HepG2 (cell line): ENCODE measurements at regions not wholly inside any gene's neighbourhood (a gene's known extent, or its start where the extent isn't known, plus 50 kb on each side); places are given as distances from the start of the nearest gene placed in this dataset.

Experiments
- ATAC-seq: fragments of 200-7000 bp; cut with Tn5 transposase; 3 replicates; pipeline ENCODE4 v1.9.1; 2020; ENCODE audit warnings: mild to moderate bottlenecking, moderate library complexity
- BruUV-seq: library from RNA; stranded (reverse); fragments of 400-500 nt; replicated peaks from 2 replicates; lab custom pipeline; 2021; lab: Mats Ljungman, UMichigan
- CTCF ChIA-PET: fragments of 300-600 bp; formaldehyde crosslinking; extraction: SDS; loops from one replicate; lab custom pipeline; 2021; ENCODE audit warnings: low total read pairs, inconsistent platforms, low intra/inter-chr PET ratio; lab: Yijun Ruan, JAX
- POLR2A ChIA-PET: fragments of 350-600 bp; sonication (Branson Sonifier 250); formaldehyde crosslinking; loops from one replicate; lab custom pipeline; 2020; ENCODE audit warnings: antibody characterized with exemption, inconsistent platforms; lab: Yijun Ruan, JAX
- DNase-seq: peaks from one replicate; pipeline ENCODE4 v3.0.0-alpha.2; 2015; ENCODE audit warnings: low spot score
- FAIRE-seq: peaks from 3 replicates; lab custom pipeline; 2011; peaks lifted over from hg19 to GRCh38; lab: Jason Lieb, UNC
- H2AFZ ChIP-seq: one replicate; pipeline ENCODE4 v1.6.1; 2011; ENCODE audit warnings: low read length, inconsistent platforms
- H3K27ac ChIP-seq: fragments of 300-600 bp; 3 replicates; pipeline ENCODE4 v1.8.0; 2011; ENCODE audit warnings: mixed run types, mild to moderate bottlenecking, mixed read lengths, low read length, inconsistent platforms; ENCODE audit not compliant: insufficient read depth; ENCODE audit errors: extremely low read length
- H3K27me3 ChIP-seq, 2 experiments: fragments of 200-600 bp in 1 of 2; 2 replicates in 1 of 2; 3 replicates in 1 of 2; pipeline versions ENCODE4 v1.6.0 to v1.8.0; 2011; ENCODE audit warnings: low read length in 2 of 2, mild to moderate bottlenecking in 2 of 2, moderate library complexity in 2 of 2, inconsistent platforms in 1 of 2; ENCODE audit not compliant: insufficient read depth in 2 of 2, control insufficient read depth in 1 of 2
- H3K36me3 ChIP-seq, 2 experiments: fragments of 200-600 bp in 1 of 2; replicated peaks in 1 of 2; 2 replicates in 1 of 2; 3 replicates in 1 of 2; pipeline versions ENCODE4 v1.5.1 to v1.8.0; 2011; ENCODE audit warnings: low read length in 2 of 2, inconsistent platforms in 1 of 2; ENCODE audit not compliant: insufficient read depth in 2 of 2, control insufficient read depth in 1 of 2
- H3K4me1 ChIP-seq: 2 replicates; pipeline ENCODE4 v1.5.1; 2012; ENCODE audit warnings: low read length, inconsistent platforms; ENCODE audit not compliant: insufficient read depth
- H3K4me2 ChIP-seq: 2 replicates; pipeline ENCODE4 v1.6.0; 2011; ENCODE audit warnings: low read depth, low read length, inconsistent platforms
- H3K4me3 ChIP-seq, 3 experiments: fragments of 200-600 bp in 1 of 3; sonication (generic), shearing (Covaris generic) in 1 of 3; replicated peaks in 1 of 3; 2 replicates each; pipeline ENCODE4 v1.5.1; 2011 to 2016; ENCODE audit warnings: low read length in 3 of 3, inconsistent platforms in 2 of 3, low read depth in 2 of 3, mild to moderate bottlenecking in 2 of 3, control low read depth in 1 of 3, mixed read lengths in 1 of 3; ENCODE audit not compliant: insufficient read depth in 1 of 3
- H3K79me2 ChIP-seq: one replicate; pipeline ENCODE4 v1.6.1; 2011; ENCODE audit warnings: low read length, inconsistent platforms; ENCODE audit not compliant: insufficient read depth
- H3K9ac ChIP-seq: 2 replicates; pipeline ENCODE4 v1.6.0; 2011; ENCODE audit warnings: mild to moderate bottlenecking, low read depth, low read length, inconsistent platforms; ENCODE audit not compliant: insufficient read depth
- H3K9me3 ChIP-seq: 2 replicates; pipeline ENCODE4 v1.5.1; 2012; ENCODE audit warnings: mild to moderate bottlenecking, low read length
- H4K20me1 ChIP-seq: 2 replicates; pipeline ENCODE4 v1.6.0; 2011; ENCODE audit warnings: inconsistent platforms, mild to moderate bottlenecking, low read length, moderate library complexity; ENCODE audit not compliant: insufficient read depth
- ATF5 ChIP-seq: sonication (generic); formaldehyde crosslinking; IDR thresholded peaks from 2 replicates; pipeline ENCODE4 v1.4.0; 2020; ENCODE audit warnings: mild to moderate bottlenecking, low read depth, missing genetic modification reagents
- CBX1 ChIP-seq: IDR thresholded peaks from one replicate; pipeline ENCODE4 v1.6.1; 2016; ENCODE audit warnings: antibody characterized with exemption, low read depth
- CTCF ChIP-seq: sonication (generic); formaldehyde crosslinking; IDR thresholded peaks from 2 replicates; pipeline ENCODE4 v1.5.0; 2020; ENCODE audit warnings: mild to moderate bottlenecking, missing genetic modification reagents, moderate library complexity
- PAF1 ChIP-seq: IDR thresholded peaks from 2 replicates; pipeline ENCODE4 v1.6.1; 2016; ENCODE audit warnings: missing genetic modification reagents, missing compliant biosample characterization
- PCBP2 ChIP-seq: fragments of 200-400 bp; formaldehyde crosslinking; optimal IDR thresholded peaks from 2 replicates; pipeline ENCODE3; 2018; ENCODE audit warnings: low read length, low read depth; ENCODE audit not compliant: poor library complexity, severe bottlenecking
- RNF2 ChIP-seq: fragments of 450-650 bp; conservative IDR thresholded peaks from 2 replicates; pipeline ENCODE4 v1.6.1; 2016; ENCODE audit warnings: low read depth
- SIX4 ChIP-seq: sonication (generic); formaldehyde crosslinking; IDR thresholded peaks from 2 replicates; pipeline ENCODE4 v1.4.0; 2020; ENCODE audit warnings: missing genetic modification reagents
- SNAPC4 ChIP-seq: sonication (generic); formaldehyde crosslinking; IDR thresholded peaks from 2 replicates; pipeline ENCODE4 v1.4.0; 2020; ENCODE audit warnings: mild to moderate bottlenecking, missing genetic modification reagents
- TCF12 ChIP-seq, 2 experiments: fragments of 450-650 bp in 1 of 2; sonication (generic) in 1 of 2; formaldehyde crosslinking in 1 of 2; IDR thresholded peaks; 2 replicates each; pipeline versions ENCODE4 v1.6.1 to v1.8.0; 2017 to 2022; ENCODE audit warnings: antibody characterized with exemption in 1 of 2, mild to moderate bottlenecking in 1 of 2, missing genetic modification reagents in 1 of 2, moderate library complexity in 1 of 2
- TFAP4 ChIP-seq: sonication (generic); IDR thresholded peaks from 2 replicates; pipeline ENCODE4 v1.6.1; 2016; ENCODE audit warnings: low read depth, borderline replicate concordance
- TP53 ChIP-seq: sonication (generic); formaldehyde crosslinking; conservative IDR thresholded peaks from 2 replicates; pipeline ENCODE4 v1.4.0; 2020; ENCODE audit warnings: missing genetic modification reagents
- ZBTB26 ChIP-seq: IDR thresholded peaks from 2 replicates; pipeline ENCODE4 v1.6.1; 2016; ENCODE audit warnings: missing compliant biosample characterization, missing genetic modification reagents, borderline replicate concordance
- ZNF12 ChIP-seq: sonication (generic); formaldehyde crosslinking; IDR thresholded peaks from 2 replicates; pipeline ENCODE4 v1.5.0; 2020; ENCODE audit warnings: missing genetic modification reagents
- ZNF180 ChIP-seq: sonication (generic); formaldehyde crosslinking; IDR thresholded peaks from 2 replicates; pipeline ENCODE4 v1.4.0; 2020; ENCODE audit warnings: low read depth, missing genetic modification reagents, borderline replicate concordance
- ZNF552 ChIP-seq: sonication (generic); formaldehyde crosslinking; IDR thresholded peaks from 2 replicates; pipeline ENCODE4 v1.9.0; 2022; ENCODE audit warnings: missing genetic modification reagents, mild to moderate bottlenecking, borderline replicate concordance
- WGBS: methylation state at CpG from one replicate; pipeline ENCODE4 v1.1.6; 2017; ENCODE audit warnings: low lambda C conversion rate; 5-methylcytosine and 5-hydroxymethylcytosine counted together
- in situ Hi-C: cut with HindIII; loops from 2 replicates; pipeline ENCODE4 v1.10.0; 2017; ENCODE audit warnings: low pct_unique_long_range_greater_than_20kb; ENCODE audit not compliant: extremely low pct_ligation_motif_present
- intact Hi-C: fragments of 100-400 bp; cut with micrococcal nuclease; formaldehyde crosslinking; loops from one replicate; pipeline ENCODE4 v1.10.0; 2022; ENCODE audit not compliant: unreplicated experiment

GRCh38 chr7:115494529-115495147 is 535.9 kb downstream of the TFEC start:
- whole genome bisulfite sequencing, result under 1% methylated on average over 4 of the region's 5 CpGs
- in situ Hi-C loops (no loop called here), intact Hi-C loops (no loop called here)
- ChIA-PET CTCF (no interaction called here), POLR2A (no interaction called here)
- no peaks in the 10 kb centered on the region for H3K9me3 ChIP-seq
- no peaks in the 10 kb centered on the region for H3K4me1 ChIP-seq
- no peak overlapping the region for H3K9ac ChIP-seq
- H3K36me3 ChIP-seq, result no peaks in the 10 kb centered on the region
- no peak overlapping the region for H3K27ac ChIP-seq
- FAIRE-seq, result no peak
- no peak for DNase-seq
- no peaks in the 10 kb centered on the region for H4K20me1 ChIP-seq
- H3K27me3 ChIP-seq, result no peaks in the 10 kb centered on the region
- BruUV-seq, result no TSS peak
- no peak overlapping the region for H2AFZ ChIP-seq
- H3K4me3 ChIP-seq, result no peak overlapping the region
- no peaks in the 10 kb centered on the region for H3K79me2 ChIP-seq
- no peak overlapping the region for H3K4me2 ChIP-seq
- ATAC-seq, result no peak
- TF ChIP-seq ZNF552 (no peak), PCBP2 (no peak), SNAPC4 (CRISPR knock-in tag) (no peak), CTCF (CRISPR knock-in tag) (no peak), TCF12 (IDR thresholded peaks at IDR 0.05) (no peak), TCF12 (CRISPR knock-in tag; IDR thresholded peaks at IDR 0.05) (no peak), SIX4 (CRISPR knock-in tag) (no peak), ATF5 (CRISPR knock-in tag) (no peak), ZBTB26 (CRISPR knock-in tag) (no peak), CBX1 (no peak), ZNF12 (no peak), TFAP4 (no peak), PAF1 (CRISPR knock-in tag) (no peak), TP53 (CRISPR knock-in tag) (no peak), RNF2 (no peak), ZNF180 (CRISPR knock-in tag) (no peak)
